OCI-LY3 (cell line): ENCODE measurements at regions not wholly inside any gene's neighbourhood (a gene's known extent, or its start where the extent isn't known, plus 50 kb on each side); places are given as distances from the start of the nearest gene placed in this dataset.

ENCODE experiments used
- H2AFZ ChIP-seq: fragments of 200-600, 300-600 bp; shearing (Covaris generic); 2 replicates; pipeline ENCODE4 v1.6.0; 2014; ENCODE audit warnings: antibody characterized with exemption, low read depth, low read length
- H3K27ac ChIP-seq: fragments of 200-600, 300-600 bp; sonication (generic); 2 replicates; pipeline ENCODE4 v1.5.1; 2014; ENCODE audit warnings: mild to moderate bottlenecking, low read length, moderate library complexity, mixed read lengths
- H3K27me3 ChIP-seq: fragments of 200-600, 300-600 bp; sonication (generic); 2 replicates; pipeline ENCODE4 v1.6.1; 2014; ENCODE audit warnings: low read depth, low read length, mixed read lengths
- H3K36me3 ChIP-seq: fragments of 200-600, 300-600 bp; sonication (generic); replicated peaks from 2 replicates; pipeline ENCODE3; 2014; ENCODE audit warnings: low read depth, low read length, mixed read lengths
- H3K4me1 ChIP-seq: fragments of 300-600, 200-600 bp; sonication (generic); 2 replicates; pipeline ENCODE4 v1.6.1; 2014; ENCODE audit warnings: low read length, mixed read lengths
- H3K4me2 ChIP-seq: fragments of 200-600, 300-600 bp; sonication (generic); 2 replicates; pipeline ENCODE4 v1.6.1; 2014; ENCODE audit warnings: low read length, mixed read lengths
- H3K4me3 ChIP-seq: fragments of 300-600, 200-600 bp; sonication (generic); 2 replicates; pipeline ENCODE4 v1.5.1; 2014; ENCODE audit warnings: antibody characterized with exemption, mild to moderate bottlenecking, low read length, moderate library complexity
- H3K79me2 ChIP-seq: fragments of 300-600, 200-600 bp; shearing (Covaris generic); 2 replicates; pipeline ENCODE4 v1.6.1; 2014; ENCODE audit warnings: mild to moderate bottlenecking, low read length, mixed read lengths
- H3K9ac ChIP-seq: fragments of 300-600, 200-600 bp; shearing (Covaris generic); 2 replicates; pipeline ENCODE4 v1.6.0; 2014; ENCODE audit warnings: mild to moderate bottlenecking, low read length, moderate library complexity
- H3K9me3 ChIP-seq: fragments of 200-600, 300-600 bp; shearing (Covaris generic); 2 replicates; pipeline ENCODE4 v1.6.1; 2014; ENCODE audit warnings: low read length, mixed read lengths; ENCODE audit not compliant: insufficient read depth
- H4K20me1 ChIP-seq: fragments of 200-600, 300-600 bp; sonication (generic); 2 replicates; pipeline ENCODE4 v1.6.1; 2016; ENCODE audit warnings: low read length, mixed read lengths; ENCODE audit not compliant: insufficient read depth
- EZH2phosphoT487 ChIP-seq: fragments of 200-600 bp; shearing (Covaris generic); IDR thresholded peaks from 2 replicates; pipeline ENCODE4 v1.6.1; 2018; ENCODE audit warnings: antibody characterized with exemption, mixed run types, low read depth
- TF ChIP-seq, protein P1 (sequence below): fragments of 200-600, 300-600 bp; sonication (generic); IDR thresholded peaks from 2 replicates; pipeline ENCODE4 v1.5.1; 2014; ENCODE audit warnings: antibody characterized with exemption, low read length, low read depth

DNA sequence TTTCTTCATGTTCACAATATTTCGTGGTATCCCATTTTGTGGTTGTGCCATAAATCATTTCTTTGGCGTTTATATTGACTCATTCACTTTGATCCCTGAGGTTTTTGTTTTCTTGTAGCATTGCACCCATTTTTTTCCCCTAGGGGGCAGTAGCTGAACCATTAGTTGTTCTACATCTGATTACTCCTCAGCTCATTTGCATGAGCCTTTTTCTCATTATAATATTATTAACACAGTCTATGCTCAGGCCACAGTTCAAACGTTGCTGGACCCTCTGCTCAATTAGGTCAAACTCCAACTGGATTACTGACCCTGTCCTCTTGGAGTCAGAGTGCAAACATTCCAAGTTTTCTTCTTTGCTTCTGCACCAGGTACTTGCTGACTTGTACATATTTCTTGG is 475.4 kb upstream of the SEL1L start:
- Histone ChIP-seq H3K4me3 (no peak overlapping the region), H3K27ac (no peak overlapping the region), H3K27me3 (no peaks in the 10 kb centered on the region), H3K9me3 (no peaks in the 10 kb centered on the region), H4K20me1 (no peaks in the 10 kb centered on the region), H3K36me3 (no peaks in the 10 kb centered on the region), H3K4me2 (no peak overlapping the region), H3K79me2 (no peaks in the 10 kb centered on the region), H2AFZ (no peak overlapping the region), H3K9ac (no peak overlapping the region), H3K4me1 (no peaks in the 10 kb centered on the region)
- TF ChIP-seq EZH2phosphoT487 = no peak
- TF ChIP-seq, protein P1, sequence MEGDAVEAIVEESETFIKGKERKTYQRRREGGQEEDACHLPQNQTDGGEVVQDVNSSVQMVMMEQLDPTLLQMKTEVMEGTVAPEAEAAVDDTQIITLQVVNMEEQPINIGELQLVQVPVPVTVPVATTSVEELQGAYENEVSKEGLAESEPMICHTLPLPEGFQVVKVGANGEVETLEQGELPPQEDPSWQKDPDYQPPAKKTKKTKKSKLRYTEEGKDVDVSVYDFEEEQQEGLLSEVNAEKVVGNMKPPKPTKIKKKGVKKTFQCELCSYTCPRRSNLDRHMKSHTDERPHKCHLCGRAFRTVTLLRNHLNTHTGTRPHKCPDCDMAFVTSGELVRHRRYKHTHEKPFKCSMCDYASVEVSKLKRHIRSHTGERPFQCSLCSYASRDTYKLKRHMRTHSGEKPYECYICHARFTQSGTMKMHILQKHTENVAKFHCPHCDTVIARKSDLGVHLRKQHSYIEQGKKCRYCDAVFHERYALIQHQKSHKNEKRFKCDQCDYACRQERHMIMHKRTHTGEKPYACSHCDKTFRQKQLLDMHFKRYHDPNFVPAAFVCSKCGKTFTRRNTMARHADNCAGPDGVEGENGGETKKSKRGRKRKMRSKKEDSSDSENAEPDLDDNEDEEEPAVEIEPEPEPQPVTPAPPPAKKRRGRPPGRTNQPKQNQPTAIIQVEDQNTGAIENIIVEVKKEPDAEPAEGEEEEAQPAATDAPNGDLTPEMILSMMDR = peak; percentile 46; the same call in 1 of the 2 replicates

DNA sequence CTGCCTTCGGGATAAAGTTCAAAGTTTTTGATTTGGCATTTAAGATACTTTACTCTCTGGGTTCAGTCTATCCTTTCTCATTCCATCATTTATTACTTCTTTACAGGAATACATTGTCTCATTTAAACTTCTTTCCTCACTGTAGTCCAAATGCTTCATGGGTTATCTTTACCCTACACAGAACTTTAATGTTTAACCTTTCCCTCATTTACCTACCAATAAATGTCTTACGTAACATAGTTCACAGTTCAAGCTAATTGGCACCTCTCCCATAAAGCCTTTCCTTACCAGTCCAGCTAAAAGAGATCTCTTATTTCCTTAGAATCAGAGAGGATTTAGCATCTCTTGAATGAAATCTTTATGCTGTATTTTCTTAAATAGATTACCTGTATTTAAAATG is 476.3 kb upstream of the SEL1L start:
- Histone ChIP-seq H3K9ac (no peak overlapping the region), H3K36me3 (no peaks in the 10 kb centered on the region), H3K4me2 (no peak overlapping the region), H3K4me3 (no peak overlapping the region), H2AFZ (no peak overlapping the region), H3K27me3 (no peaks in the 10 kb centered on the region), H3K79me2 (no peaks in the 10 kb centered on the region), H3K4me1 (no peaks in the 10 kb centered on the region), H3K9me3 (no peaks in the 10 kb centered on the region), H4K20me1 (no peaks in the 10 kb centered on the region), H3K27ac (no peak overlapping the region)
- TF ChIP-seq, protein P1 = no peak
- no peak for TF ChIP-seq EZH2phosphoT487

DNA sequence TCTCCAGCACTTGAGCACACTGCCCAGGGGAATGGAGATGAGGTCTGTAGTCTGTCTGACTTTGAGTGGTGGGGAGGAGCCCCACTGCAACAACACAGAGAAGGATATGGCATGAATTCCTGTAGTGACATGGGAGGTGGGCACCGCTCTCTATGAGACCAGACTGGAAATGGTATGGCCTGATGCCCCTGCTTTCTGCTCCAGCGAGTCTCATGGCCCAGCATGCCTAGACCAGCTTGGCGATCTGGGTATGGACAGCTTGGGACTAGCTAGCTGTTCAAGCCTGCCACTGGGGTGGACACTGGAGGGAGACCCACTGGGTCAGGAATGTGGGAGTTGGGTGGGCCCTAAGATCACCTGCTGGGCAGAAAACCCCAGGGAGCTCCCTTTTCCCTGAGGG is 477.8 kb upstream of the SEL1L start:
- H3K27me3 ChIP-seq = no peaks in the 10 kb centered on the region
- TF ChIP-seq, protein P1 = no peak
- TF ChIP-seq EZH2phosphoT487 = no peak
- no peaks in the 10 kb centered on the region for H3K4me1 ChIP-seq
- H3K9me3 ChIP-seq = no peaks in the 10 kb centered on the region
- no peaks in the 10 kb centered on the region for H4K20me1 ChIP-seq
- no peak overlapping the region for H2AFZ ChIP-seq
- H3K79me2 ChIP-seq = no peaks in the 10 kb centered on the region
- H3K4me3 ChIP-seq = no peak overlapping the region
- H3K9ac ChIP-seq = no peak overlapping the region
- H3K27ac ChIP-seq = no peak overlapping the region
- no peak overlapping the region for H3K4me2 ChIP-seq
- no peaks in the 10 kb centered on the region for H3K36me3 ChIP-seq

DNA sequence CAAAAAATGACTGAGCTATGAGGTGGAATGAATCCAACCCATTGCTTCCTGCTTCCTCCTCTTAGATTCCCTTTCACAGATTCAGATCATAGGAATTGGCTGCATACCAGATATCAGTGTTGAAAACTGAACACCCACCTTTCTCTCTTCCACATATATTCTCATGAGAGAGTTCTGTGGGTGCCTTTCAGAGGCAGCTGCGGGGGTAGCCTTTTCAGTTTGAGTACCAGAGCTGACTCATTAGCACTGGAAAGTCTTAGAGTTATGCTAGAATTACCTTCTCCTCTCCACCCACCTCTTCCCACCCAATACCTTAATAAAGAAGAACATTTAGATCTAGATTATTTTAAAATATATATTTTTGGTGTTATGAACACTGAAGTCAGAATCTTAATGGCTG is 495.4 kb upstream of the SEL1L start:
- H2AFZ ChIP-seq = no peak overlapping the region
- no peaks in the 10 kb centered on the region for H3K9me3 ChIP-seq
- no peak overlapping the region for H3K4me2 ChIP-seq
- no peaks in the 10 kb centered on the region for H3K27me3 ChIP-seq
- no peak overlapping the region for H3K4me3 ChIP-seq
- H3K79me2 ChIP-seq = no peaks in the 10 kb centered on the region
- H3K9ac ChIP-seq = no peak overlapping the region
- H3K27ac ChIP-seq = no peak overlapping the region
- no peak for TF ChIP-seq EZH2phosphoT487
- TF ChIP-seq, protein P1 = no peak
- no peaks in the 10 kb centered on the region for H3K4me1 ChIP-seq
- H3K36me3 ChIP-seq = no peaks in the 10 kb centered on the region
- H4K20me1 ChIP-seq = no peaks in the 10 kb centered on the region
